HG02870 (cell line): ENCODE measurements at regions not wholly inside any gene's neighbourhood (a gene's known extent, or its start where the extent isn't known, plus 50 kb on each side); places are given as distances from the start of the nearest gene placed in this dataset.
"Not testable (repeated sequence)": the region's sequence is repeated elsewhere in the genome, so short reads cannot be mapped to it uniquely, and the experiment has no call there.

ENCODE experiments used
- ATAC-seq: cut with Tn5 transposase; IDR thresholded peaks from one replicate; pipeline ENCODE4 v1.9.1; 2021; ENCODE audit warnings: mild to moderate bottlenecking, moderate library complexity; ENCODE audit not compliant: unreplicated experiment

GRCh38 chr5:92011845-92012244 lies 628.7 kb upstream of the ARRDC3 start:
- ATAC-seq, result not testable (repeated sequence)

GRCh38 chr5:92003806-92004205 lies 620.7 kb upstream of the ARRDC3 start:
- ATAC-seq, result no peak

- no peak for ATAC-seq
These were observed 619.7 kb upstream of the ARRDC3 start for GRCh38 chr5:92002721-92003274.

GRCh38 chr5:91998774-91999173 lies 615.7 kb upstream of the ARRDC3 start:
- ATAC-seq, result no peak

- no peak for ATAC-seq
These were observed 600.8 kb upstream of the ARRDC3 start for GRCh38 chr5:91983869-91984268.

GRCh38 chr5:91978221-91978882 lies 595.2 kb upstream of the ARRDC3 start:
- no peak for ATAC-seq

- no peak for ATAC-seq
These were observed 594.5 kb upstream of the ARRDC3 start for GRCh38 chr5:91977579-91977978.

GRCh38 chr5:91976451-91976850 lies 593.3 kb upstream of the ARRDC3 start:
- no peak for ATAC-seq

- ATAC-seq, result no peak
These were observed 580.0 kb upstream of the ARRDC3 start for GRCh38 chr5:91963166-91963565.

GRCh38 chr5:91957666-91958065 lies 574.5 kb upstream of the ARRDC3 start:
- ATAC-seq, result no peak

- no peak for ATAC-seq
These were observed 573.6 kb upstream of the ARRDC3 start for GRCh38 chr5:91956738-91957137.

- ATAC-seq, result no peak
These were observed 572.5 kb upstream of the ARRDC3 start for GRCh38 chr5:91955610-91956009.

- no peak for ATAC-seq
These were observed 571.0 kb upstream of the ARRDC3 start for GRCh38 chr5:91954136-91954535.

GRCh38 chr5:91950328-91950727 lies 567.2 kb upstream of the ARRDC3 start:
- no peak for ATAC-seq

- ATAC-seq, result no peak
These were observed 563.8 kb upstream of the ARRDC3 start for GRCh38 chr5:91946870-91947269.

- ATAC-seq, result no peak
These were observed 558.5 kb upstream of the ARRDC3 start for GRCh38 chr5:91941588-91941987.

- ATAC-seq, result no peak
These were observed 555.3 kb upstream of the ARRDC3 start for GRCh38 chr5:91938441-91938840.

- ATAC-seq, result no peak
These were observed 554.0 kb upstream of the ARRDC3 start for GRCh38 chr5:91937121-91937520.

GRCh38 chr5:91929522-91929817 lies 546.4 kb upstream of the ARRDC3 start:
- ATAC-seq, result no peak

- ATAC-seq, result no peak
These were observed 545.8 kb upstream of the ARRDC3 start for GRCh38 chr5:91928754-91929521.

GRCh38 chr5:91927439-91927838 lies 544.3 kb upstream of the ARRDC3 start:
- no peak for ATAC-seq

- ATAC-seq, result no peak
These were observed 542.1 kb upstream of the ARRDC3 start for GRCh38 chr5:91925249-91925648.
